ENCODE measurements at regions not wholly inside any gene's neighbourhood (a gene's known extent, or its start where the extent isn't known, plus 50 kb on each side); places are given as distances from the start of the nearest gene placed in this dataset.

DNA sequence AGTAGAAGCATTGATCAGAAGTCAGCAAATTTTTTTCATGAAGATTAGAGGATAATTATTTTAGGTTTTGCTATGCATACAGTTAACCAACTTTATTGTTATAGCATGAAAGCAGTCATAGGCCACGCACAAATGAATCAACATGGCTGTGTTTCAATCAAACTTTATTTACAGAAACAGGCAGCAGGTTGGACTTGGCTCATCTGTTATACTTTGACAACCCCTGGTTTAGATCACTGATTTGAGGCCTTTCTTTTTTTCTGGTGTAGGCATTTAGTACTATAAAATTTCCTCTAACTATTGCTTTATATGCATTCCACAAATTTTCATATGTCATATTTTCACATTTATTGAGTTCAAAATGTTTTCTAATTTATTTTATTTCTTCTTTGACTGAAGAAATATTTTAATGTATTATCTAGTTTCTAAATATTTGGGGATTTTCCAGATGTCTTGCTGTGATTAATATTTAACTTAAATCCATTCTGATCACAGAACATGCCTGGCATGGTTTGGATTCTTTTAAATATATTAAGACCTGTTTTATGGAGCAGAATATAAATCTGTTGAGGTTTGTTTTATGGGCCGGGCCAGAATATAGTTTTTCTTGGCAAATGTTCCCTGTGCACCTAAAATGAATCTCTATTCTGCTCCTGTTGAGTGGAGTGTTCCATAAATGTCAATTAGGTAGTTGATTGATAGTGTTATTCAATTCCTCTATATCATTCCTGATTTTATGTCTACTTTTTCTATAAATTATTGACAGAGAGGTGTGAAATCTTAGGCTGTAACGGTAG lies 116.3 kb upstream of the KLHL29 start:
- TF ChIP-seq, protein P1, sequence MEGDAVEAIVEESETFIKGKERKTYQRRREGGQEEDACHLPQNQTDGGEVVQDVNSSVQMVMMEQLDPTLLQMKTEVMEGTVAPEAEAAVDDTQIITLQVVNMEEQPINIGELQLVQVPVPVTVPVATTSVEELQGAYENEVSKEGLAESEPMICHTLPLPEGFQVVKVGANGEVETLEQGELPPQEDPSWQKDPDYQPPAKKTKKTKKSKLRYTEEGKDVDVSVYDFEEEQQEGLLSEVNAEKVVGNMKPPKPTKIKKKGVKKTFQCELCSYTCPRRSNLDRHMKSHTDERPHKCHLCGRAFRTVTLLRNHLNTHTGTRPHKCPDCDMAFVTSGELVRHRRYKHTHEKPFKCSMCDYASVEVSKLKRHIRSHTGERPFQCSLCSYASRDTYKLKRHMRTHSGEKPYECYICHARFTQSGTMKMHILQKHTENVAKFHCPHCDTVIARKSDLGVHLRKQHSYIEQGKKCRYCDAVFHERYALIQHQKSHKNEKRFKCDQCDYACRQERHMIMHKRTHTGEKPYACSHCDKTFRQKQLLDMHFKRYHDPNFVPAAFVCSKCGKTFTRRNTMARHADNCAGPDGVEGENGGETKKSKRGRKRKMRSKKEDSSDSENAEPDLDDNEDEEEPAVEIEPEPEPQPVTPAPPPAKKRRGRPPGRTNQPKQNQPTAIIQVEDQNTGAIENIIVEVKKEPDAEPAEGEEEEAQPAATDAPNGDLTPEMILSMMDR (IDR thresholded peaks at IDR 0.05; ENCODE audit: low read depth, low read length, poor library complexity, severe bottlenecking), result no peak
- TF ChIP-seq EZH2phosphoT487 (IDR thresholded peaks at IDR 0.05; ENCODE audit: borderline replicate concordance, low read length), result no peak
